Hematopoietic multipotent progenitor cell treated with erythropoietin and hydrocortisone succinate and interleukin-3 and kit ligand, for 8 days (in vitro differentiated cells): ENCODE measurements at regions not wholly inside any gene's neighbourhood (a gene's known extent, or its start where the extent isn't known, plus 50 kb on each side); places are given as distances from the start of the nearest gene placed in this dataset.
"Not testable (repeated sequence)": the region's sequence is repeated elsewhere in the genome, so short reads cannot be mapped to it uniquely, and the experiment has no call there.

Experiments
- DNase-seq: peaks from one replicate; pipeline ENCODE4 v3.0.0-alpha.2; 2015

DNA sequence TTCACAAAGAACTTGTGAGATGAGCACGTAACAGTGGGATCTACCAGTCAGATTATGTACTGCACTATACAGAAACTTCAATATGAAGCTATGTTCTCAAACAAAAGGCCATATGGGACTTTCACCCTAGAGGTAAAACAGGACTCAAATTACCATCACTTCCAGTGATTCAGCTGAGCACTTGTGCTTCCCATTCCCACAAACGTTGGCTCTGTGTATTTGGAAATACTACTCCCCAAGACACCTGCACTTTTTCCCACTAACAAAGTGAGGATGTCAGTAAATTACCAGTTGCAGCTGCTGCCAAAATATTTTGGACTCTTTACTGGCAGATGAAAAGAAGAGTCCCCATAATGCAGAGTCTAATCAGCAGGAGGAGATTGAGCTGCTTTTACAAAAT, 1570.1 kb downstream of the SI start:
- no peak for DNase-seq

DNA sequence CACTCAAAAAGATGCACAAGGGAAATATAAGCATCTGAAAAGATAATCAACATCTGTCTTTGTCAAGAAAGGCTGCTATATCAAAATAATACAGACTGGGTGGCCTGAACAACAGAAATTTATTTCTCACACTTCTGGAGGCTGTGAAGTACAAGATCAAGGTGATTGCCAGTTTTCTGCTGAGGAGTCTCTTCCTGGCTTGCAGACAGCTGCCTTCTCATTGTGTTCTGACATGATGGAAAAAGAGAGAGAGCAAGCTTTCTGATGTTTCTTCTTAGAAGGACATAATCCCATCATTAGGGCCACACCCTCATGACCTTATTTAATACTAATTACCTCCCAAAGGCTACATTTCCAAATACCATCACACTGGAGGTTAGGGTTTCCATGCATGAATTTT, 1573.3 kb downstream of the SI start:
- no peak for DNase-seq

DNA sequence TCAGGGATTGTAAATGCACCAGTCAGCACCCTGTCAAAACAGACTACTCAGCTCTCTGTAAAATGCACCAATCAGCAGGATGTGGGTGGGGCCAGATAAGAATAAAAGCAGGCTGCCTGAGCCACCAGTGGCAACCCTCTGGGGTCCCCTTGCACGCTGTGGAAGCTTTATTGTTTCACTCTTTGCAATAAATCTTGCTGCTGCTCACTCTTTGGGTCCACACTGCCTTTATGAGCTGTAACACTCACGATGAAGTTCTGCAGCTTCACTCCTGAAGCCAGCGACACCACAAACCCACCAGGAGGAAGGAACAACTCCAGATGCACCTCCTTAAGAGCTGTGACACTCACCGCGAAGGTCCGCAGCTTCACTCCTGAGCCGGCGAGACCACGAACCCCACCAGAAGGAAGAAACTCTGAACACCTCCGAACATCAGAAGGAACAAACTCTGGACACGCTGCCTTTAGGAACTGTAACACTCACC, 1578.5 kb downstream of the SI start:
- DNase-seq = not testable (repeated sequence)

DNA sequence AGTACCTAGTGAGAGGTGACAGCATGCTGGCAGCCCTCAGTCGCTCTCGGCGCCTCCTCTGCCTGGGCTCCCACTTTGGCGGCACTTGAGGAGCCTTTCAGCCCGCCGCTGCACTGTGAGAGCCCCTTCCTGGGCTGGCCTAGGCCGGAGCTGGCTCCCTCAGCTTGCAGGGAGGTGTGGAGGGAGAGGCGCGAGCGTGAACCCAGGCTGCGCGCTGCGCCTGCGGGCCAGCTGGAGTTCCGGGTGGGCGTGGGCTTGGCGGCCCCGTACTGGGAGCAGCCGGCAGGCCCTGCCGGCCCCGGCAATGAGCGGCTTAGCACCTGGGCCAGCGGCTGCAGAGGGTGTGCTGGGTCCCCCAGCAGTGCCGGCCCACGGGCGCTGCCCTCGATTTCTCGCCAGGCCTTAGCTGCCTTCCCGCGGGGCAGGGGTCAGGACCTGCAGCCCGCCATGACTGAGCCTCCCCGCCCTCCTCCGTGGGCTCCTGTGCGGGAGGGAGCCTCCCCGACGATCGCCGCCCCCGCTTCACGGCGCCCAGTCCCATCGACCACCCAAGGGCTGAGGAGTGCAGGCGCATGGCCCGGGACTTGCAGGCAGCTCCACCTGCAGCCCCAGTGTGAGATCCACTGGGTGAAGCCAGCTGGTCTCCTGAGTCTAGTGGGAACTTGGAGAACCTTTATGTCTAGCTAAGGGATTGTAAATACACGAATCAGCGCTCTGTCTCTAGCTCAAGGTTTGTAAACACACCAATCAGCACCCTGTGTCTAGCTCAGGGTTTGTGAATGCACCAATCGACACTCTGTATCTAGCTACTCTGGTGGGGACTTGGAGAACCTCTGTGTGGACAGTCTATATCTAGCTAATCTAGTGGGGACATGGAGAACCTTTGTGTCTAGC, 1579.2 kb downstream of the SI start:
- not testable (repeated sequence) for DNase-seq

DNA sequence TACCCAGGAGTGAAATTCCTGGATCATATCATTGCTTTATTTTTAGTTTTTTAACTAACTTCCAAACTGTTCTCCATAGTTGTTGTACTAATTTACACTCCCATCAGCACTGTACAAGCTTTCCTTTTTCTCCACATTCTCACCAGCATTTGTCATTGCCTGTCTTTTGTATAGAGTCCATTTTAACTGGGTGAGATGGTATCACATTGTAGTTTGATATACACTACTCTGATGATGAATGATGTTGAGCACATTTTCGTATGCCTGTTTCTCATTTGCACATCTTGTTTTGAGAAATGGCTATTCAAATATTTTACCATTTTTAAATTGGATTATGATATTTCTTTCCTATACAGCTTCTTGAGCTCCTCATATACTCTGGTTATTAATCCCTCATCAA, 1586.6 kb downstream of the SI start:
- no peak for DNase-seq

DNA sequence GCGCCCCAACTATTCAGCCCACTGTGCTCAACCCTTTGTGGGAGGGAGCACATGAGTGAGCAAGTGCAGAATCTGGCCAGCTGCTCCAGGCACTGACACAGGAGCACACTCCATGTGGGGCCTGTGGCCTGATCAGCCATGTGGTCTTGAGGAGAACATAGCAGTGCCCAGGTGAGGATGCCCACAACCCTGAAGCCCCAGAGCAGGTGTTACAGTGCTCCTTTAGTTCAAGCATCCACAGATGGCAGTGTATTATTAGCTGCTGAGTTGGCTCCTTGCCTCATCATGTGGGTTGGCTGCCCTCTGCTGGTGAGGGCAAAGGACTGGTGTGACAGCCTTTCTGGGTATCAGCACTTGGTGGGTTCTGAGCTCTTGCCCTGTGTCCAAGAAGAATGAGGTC, 1588.2 kb downstream of the SI start:
- DNase-seq = peak; percentile 65

DNA sequence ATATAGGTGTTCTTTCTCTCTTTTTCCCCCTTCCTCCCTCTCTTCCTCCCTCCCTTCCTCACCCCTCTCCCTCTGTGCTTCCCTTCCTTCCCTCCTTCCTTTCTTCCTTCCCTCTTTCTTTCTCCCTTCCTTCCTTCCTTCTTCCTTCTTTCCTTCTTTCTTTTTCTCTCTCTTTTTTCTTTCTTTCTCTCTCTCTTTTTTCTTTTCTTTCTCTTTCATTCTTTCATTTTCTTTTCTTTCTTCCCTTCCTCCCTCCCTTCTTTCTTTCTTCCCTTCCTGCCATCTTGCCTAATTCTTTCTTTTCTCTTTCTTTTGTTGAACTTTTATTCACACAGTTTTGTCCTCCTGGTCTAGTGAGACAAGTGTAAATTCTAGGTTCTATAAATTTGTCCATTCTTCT, 1595.6 kb downstream of the SI start:
- DNase-seq = no peak

DNA sequence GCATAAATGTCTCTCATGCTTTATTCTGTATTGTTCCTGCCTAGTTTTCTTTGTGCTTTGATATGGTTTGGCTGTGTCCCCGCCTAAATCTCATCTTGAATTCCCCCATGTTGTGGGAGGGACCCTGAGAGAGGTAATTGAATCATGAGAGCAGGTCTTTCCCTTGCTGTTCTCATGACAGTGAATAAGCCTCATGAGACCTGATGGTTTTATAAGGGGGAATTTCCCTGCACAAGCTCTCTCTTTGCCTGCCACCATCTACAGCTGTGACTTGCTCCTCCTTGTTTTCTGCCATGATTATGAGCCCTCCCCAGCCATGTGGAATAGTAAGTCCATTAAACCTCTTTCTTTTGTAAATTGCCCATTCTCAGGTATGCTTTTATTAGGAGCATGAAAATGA, 1596.6 kb downstream of the SI start:
- no peak for DNase-seq

DNA sequence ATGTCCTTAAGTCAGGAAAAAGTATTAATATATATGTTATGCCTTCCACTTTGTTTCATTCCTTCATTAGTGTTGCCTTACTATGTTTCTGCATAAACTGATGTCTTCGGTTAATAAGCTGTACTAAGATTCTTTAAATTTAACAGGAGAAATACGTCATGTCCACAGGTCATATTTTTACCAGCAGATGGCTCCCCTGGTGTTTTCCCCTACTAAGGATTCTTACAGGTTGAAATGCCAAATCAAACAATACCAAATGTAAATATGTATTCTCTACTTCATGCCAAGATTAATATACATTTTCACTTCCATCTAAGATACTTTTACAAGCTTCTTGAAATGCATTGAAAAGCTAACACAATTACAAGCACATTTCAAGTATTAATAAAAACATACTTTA, 1602.1 kb downstream of the SI start:
- DNase-seq = no peak

DNA sequence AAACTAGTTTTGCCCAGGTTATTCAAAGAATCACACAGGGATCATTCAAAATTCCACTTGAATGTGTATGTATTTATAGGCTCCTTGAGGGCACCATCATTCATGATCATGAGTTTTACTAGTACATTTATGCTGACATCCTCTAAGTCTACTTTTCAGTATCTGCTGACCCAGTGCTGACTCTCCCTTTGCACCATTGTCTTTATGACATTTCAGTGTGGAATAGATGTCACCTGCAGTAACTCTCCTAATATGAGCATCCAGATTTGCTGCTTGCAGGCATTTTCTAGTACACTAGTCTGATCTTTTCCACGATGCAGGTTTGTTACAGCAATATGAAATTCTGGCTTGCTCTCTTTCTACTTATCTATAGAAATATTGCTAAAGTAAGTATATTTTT, 1603.5 kb downstream of the SI start:
- DNase-seq = no peak

DNA sequence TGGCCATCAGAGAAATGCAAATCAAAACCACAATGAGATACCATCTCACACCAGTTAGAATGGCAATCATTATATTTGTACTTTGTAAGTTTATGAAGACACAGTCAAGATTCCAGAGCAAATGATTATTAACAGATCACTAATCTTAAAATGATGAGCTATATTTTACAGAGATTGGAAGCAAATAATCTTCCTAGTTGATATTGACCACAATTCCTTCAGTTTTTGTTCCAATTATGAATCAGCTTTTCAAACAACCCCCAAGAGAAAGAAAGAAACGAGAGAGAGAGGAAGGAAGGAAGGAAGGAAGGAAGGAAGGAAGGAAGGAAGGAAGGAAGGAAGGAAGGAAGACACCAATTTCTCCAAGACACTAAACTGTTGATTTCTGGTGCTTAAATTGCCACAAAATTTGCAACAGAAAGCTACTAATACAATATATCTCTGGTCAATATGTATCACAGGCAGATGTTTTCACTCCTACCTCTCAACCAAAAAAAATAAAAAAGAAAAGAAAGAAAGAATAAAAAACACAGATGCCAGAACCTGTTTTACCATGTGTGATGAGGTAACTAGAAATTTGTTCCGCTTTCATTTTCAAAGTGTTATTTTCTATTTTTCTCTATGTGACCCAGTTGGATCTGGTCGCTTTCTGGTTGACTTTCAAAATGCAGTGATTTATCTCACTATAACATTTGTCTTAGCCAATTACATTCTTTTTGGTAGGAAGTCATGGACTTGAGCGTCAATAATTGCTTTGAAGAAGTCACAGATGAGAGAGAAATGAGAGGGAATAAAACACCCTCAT, 1609.6 kb downstream of the SI start:
- no peak for DNase-seq

DNA sequence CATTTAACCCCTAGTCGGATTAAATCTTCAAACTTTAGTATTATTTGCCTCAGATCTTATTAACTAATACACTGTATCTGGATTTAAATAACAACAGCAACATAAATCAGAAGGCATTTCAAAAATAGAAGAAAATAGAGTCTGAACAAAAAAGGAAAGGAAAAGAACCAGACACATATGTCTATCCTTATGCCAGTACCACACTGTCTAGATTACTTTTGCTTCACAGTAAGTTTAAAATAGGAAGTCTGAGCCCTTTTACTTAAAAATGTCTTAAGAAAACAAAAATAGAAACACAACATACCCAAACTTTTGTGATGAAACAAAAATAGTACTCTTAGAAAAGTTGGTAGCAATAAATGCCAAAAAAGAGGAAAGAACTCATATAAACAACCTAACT, 1615.8 kb downstream of the SI start:
- DNase-seq = no peak

DNA sequence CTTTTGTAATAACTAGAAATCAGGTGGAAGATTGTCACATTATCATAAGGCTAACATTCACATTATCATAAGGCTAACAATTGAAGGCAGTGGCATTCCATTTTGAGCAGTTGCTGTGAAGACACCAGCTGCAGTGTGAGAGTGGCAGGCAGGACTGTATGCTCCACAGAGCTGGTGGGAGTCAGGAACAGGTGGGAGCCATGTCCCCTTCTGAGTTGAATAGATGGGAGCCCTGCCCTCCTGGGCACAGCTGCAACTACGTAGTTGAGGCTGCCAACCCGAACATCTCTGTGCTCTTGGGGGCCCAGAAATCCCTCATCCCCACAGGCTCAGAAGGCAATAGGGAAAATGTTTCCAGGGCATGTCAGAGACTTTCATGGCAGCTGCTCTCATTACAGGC, 1627.6 kb downstream of the SI start:
- no peak for DNase-seq

DNA sequence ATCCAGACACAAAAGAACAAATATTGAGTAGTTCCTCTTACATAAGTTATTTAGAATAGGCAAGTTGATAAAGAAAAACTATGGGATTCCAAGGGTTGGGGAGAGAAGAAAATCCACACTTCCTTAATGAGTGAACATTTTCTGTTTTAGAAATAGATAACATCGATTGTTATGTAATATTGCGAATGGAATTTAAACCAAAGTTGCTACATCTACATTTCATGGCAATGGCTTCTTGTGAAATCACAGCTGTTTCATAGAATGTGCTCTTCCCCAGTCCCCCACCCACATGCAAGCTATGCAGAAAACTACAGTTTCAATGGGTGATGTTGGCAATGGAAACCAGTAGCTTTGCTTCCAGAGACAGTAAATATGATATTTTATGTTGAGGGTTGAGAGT, 1639.5 kb downstream of the SI start:
- DNase-seq = no peak

DNA sequence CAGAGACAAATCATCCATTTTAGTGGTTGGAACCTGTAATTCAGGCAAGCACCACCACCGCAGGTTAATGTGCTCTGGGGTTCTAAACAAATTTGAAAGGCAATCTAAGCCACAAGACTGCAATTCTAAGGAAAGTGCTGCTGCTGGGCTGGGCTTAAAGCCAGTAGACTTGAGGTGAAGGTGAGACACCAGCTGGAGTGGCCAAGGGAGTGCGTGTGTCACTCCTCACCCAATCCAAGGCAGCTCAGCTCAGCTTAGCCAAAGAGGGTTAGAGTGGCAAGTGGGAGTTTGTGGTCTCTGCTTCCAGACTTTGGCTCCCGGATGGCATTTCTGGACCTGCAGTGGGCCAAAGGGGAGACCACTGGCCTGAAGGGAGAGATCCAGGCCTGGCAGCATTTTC, 1655.6 kb downstream of the SI start:
- DNase-seq = no peak

DNA sequence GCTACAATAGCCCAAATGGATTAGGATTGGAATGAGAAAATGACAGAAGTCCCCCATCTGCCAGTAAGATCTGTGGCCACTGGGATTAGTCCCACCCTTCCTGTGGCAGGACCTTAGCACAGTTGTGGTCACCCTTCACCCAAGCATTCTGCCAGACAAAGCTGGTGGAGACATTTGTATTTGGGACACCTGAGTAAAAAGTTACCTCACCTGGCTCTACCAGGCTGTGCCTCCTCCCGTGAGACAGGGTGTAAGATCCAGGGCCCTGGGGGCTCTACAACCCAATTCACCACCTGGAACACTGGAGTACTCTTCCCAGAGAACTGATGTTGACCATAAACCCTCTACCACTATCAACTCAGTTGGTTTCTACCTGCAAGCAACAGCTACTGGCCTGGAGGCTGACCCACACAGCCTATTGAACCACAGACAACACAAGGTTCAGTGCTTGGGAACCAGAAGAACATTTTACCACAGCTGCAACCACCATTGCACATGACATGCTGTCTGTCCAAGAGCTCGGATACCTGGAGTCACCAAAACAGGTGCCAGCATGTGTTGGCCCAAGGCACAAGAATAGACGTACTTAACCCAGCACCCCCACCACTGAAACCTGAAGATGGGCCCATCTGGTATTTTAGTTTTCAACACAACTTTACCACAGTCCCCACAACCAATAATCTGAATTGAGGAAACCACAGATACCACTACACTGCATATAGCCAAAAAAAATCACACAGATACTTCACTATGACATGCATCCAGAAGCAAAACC, 1686.7 kb downstream of the SI start:
- DNase-seq = no peak

DNA sequence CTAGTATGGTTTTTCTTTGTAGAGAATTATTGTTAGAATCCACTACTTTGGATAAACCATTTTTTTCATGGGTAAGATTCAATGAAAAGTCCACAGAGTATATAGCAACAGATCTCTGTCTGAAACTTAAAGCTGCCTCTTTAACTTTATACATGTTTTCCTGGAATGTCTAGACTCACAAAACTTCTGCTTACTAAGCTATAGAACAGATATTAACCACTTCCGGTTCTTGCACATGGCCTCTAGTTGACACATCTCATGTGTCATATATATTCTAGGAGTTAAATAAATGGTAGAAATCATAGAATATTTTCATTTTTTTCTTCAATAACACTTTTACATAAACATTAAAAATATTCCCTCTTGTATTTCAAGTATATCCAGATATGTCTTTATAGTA, 1693.9 kb downstream of the SI start:
- DNase-seq = no peak

DNA sequence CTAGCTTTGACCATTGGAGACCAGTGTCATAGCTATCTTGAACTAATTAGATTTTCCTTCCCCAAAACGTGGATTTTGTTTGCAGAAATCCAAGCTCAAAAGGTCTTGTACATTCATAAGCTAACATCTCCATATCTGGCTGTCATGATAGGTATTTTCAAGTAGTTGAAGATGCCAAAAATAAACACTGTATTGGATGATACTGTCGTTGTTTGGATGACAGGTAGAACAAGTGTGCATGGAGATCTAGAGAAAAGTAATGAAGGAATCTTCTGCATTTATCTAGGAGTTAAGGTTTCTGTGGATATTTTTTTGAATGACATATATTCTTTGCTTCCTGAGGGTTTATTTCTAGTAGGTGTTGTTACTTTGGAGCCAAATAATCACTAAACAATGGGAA, 1696.1 kb downstream of the SI start:
- no peak for DNase-seq

DNA sequence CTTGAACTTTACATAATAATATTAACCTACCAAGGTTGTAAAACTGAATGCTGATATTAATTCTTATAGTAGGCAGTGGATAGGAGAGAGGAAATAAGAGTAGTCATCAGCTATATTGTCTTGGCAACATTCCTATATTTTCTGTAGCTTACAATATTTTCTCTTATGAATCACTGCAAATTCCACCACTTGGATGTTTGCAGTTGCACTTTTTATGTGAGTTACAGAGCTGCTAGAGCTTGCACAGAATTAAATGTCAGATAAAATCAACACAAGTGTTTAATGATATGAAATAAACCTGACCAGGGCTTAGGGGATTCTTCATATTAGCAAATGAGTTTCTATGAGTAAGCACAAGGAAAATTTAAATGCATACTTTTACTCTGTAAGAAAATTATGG, 1710.1 kb downstream of the SI start:
- DNase-seq = no peak

DNA sequence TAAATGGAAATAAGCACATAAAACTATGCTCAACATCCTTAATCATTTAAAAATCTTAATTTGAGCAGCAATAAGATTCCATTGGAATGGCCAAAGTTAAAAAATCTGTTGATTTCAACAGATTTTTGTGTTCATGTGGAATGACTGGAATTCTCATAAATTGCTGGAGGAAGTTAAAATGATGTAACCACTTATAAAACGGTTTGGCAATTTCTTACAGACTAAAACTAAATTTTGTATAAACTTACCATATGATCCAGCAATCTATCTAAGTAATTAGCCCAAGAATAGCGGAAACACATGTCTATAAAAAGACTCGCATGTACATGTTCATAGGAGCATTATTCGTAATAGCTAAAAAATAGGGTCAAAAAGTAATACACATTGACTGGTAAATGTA, 1713.6 kb downstream of the SI start:
- DNase-seq = no peak

DNA sequence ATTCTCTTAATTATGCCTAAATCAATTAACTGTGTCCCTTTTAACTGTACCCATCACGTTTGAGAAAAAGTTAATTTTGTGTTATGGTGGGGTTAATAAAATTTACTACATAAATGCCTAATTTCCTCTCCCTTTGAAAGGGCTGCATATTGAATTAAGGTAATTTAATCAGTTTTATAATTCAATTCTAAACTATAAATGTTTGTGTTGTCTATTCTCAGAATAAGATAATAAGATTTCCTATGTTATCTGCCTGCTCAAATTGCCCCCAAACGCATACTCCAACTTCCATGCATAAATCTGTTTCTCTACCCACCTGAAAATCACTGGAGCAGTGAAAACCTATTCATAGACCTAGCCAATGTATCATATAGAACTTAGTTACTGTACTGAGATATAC, 1716.1 kb downstream of the SI start:
- no peak for DNase-seq

DNA sequence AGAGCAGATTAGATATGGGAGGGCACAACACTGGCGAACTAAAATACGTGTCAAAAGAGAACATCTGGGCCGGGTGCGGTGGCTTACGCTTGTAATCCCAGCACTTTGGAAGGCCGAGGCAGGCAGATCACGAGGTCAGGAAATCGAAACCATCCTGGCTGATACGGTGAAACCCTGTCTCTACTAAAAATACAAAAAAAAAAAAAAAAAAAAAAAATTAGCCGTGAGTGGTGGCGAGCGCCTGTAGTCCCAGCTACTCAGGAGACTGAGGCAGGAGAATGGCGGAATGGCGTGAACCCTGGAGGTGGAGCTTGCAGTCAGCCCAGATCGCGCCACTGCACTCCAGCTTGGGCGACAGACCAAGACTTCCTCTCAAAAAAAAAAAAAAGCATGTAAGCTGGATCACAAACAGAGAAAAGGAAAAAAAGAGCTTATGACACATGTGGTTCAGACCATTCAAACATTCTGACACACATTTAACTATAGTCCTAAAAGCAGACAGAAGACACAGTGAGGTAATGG, 1716.9 kb downstream of the SI start:
- DNase-seq = not testable (repeated sequence)

DNA sequence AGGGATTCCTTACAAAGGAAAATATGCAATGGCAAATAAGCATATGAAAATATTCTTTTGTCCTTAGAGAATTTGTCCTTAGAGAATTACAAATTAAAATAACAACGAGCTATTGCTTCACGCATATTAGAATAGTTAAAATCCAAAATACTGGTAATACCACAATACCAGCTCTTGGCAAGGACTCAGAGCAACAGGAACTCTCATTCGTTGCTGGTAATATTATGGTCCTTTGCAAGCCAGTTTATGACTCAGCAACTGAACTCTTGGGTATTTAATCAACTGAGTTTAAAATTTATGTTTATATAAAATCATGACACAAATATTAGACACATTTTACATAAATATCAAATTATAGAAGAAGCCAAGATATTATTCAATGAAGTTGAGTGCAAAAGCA, 1730.4 kb downstream of the SI start:
- no peak for DNase-seq
